ENCODE measurements at regions not wholly inside any gene's neighbourhood (a gene's known extent, or its start where the extent isn't known, plus 50 kb on each side); places are given as distances from the start of the nearest gene placed in this dataset.

- H3K4me1 ChIP-seq (ENCODE audit: control insufficient read depth in 1 of 2, insufficient read depth in 2 of 2, low read length in 2 of 2), result no peaks in the 10 kb centered on the region
- no peak overlapping the region for H3K27ac ChIP-seq (ENCODE audit: low read length)
- H3K27me3 ChIP-seq (ENCODE audit: low read depth, low read length), result no peaks in the 10 kb centered on the region
- H3K36me3 ChIP-seq (ENCODE audit: control insufficient read depth in 1 of 2, insufficient read depth in 2 of 2, low read length in 2 of 2), result no peaks in the 10 kb centered on the region
- no peaks in the 10 kb centered on the region for H3K9me3 ChIP-seq (ENCODE audit: control insufficient read depth in 1 of 2, low read length in 2 of 2)
- no peak overlapping the region for H3K4me3 ChIP-seq (ENCODE audit: low read depth in 1 of 2, low read length in 2 of 2)
Measured at GRCh38 chr2:234752966-234753365, 198.9 kb upstream of the SH3BP4 start.

DNA sequence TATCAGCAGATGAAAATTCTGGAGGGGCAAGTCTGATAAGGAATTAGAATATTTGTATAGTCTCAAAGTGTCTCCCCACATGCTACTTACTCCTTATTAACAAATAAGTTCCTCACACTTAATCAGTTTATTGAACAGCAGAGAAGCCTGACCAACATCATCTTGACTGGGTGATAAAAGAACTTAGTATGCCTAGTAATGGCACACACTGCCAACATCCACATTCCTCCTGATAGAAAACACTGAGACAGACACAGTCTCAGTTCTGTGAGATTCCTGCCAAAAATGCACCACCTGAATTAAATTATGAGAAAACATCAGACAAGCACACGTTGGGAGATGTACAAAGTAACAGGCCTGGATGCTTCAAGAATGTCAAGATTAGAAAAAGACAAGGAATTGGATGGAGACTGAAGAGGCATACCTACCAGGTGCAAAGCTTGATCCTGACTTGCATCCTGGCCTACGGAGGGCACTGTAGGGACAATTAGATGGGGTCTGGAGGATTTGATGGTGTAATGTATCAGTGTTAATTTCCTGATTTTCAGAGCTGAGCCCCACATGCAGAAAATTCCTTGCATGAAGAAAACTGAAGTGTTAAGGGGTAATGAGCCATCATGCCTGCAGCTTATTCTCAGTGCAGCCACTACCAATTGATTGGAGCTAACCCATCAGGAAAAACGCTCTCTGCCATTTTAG lies 200.4 kb upstream of the SH3BP4 start:
- Histone ChIP-seq H3K27me3 (ENCODE audit: low read depth, low read length) (no peaks in the 10 kb centered on the region), H3K27ac (ENCODE audit: low read length) (no peak overlapping the region), H3K4me3 (ENCODE audit: low read depth in 1 of 2, low read length in 2 of 2) (no peak overlapping the region), H3K36me3 (ENCODE audit: control insufficient read depth in 1 of 2, insufficient read depth in 2 of 2, low read length in 2 of 2) (no peaks in the 10 kb centered on the region), H3K4me1 (ENCODE audit: control insufficient read depth in 1 of 2, insufficient read depth in 2 of 2, low read length in 2 of 2) (no peaks in the 10 kb centered on the region), H3K9me3 (ENCODE audit: control insufficient read depth in 1 of 2, low read length in 2 of 2) (no peaks in the 10 kb centered on the region)

- no peak overlapping the region for H3K4me3 ChIP-seq (ENCODE audit: low read depth in 1 of 2, low read length in 2 of 2)
- no peak overlapping the region for H3K27ac ChIP-seq (ENCODE audit: low read length)
- no peaks in the 10 kb centered on the region for H3K27me3 ChIP-seq (ENCODE audit: low read depth, low read length)
- no peaks in the 10 kb centered on the region for H3K36me3 ChIP-seq (ENCODE audit: control insufficient read depth in 1 of 2, insufficient read depth in 2 of 2, low read length in 2 of 2)
- H3K4me1 ChIP-seq (ENCODE audit: control insufficient read depth in 1 of 2, insufficient read depth in 2 of 2, low read length in 2 of 2), result no peaks in the 10 kb centered on the region
- H3K9me3 ChIP-seq (ENCODE audit: control insufficient read depth in 1 of 2, low read length in 2 of 2), result no peaks in the 10 kb centered on the region
Measured at GRCh38 chr2:234747833-234748559, 203.8 kb upstream of the SH3BP4 start.

- no peaks in the 10 kb centered on the region for H3K27me3 ChIP-seq (ENCODE audit: low read depth, low read length)
Measured at GRCh38 chr2:234747032-234747431, 204.8 kb upstream of the SH3BP4 start.

GRCh38 chr2:234745347-234745746 lies 206.5 kb upstream of the SH3BP4 start:
- Histone ChIP-seq H3K9me3 (ENCODE audit: control insufficient read depth in 1 of 2, low read length in 2 of 2) (no peaks in the 10 kb centered on the region), H3K4me3 (ENCODE audit: low read depth in 1 of 2, low read length in 2 of 2) (no peak overlapping the region), H3K27ac (ENCODE audit: low read length) (no peak overlapping the region), H3K4me1 (ENCODE audit: control insufficient read depth in 1 of 2, insufficient read depth in 2 of 2, low read length in 2 of 2) (no peaks in the 10 kb centered on the region), H3K27me3 (ENCODE audit: low read depth, low read length) (no peaks in the 10 kb centered on the region), H3K36me3 (ENCODE audit: control insufficient read depth in 1 of 2, insufficient read depth in 2 of 2, low read length in 2 of 2) (no peaks in the 10 kb centered on the region)

More at GRCh38 chr2:234747032-234747431, 204.8 kb upstream of the SH3BP4 start:
- Histone ChIP-seq H3K4me1 (ENCODE audit: control insufficient read depth in 1 of 2, insufficient read depth in 2 of 2, low read length in 2 of 2) (no peaks in the 10 kb centered on the region), H3K27ac (ENCODE audit: low read length) (no peak overlapping the region), H3K36me3 (ENCODE audit: control insufficient read depth in 1 of 2, insufficient read depth in 2 of 2, low read length in 2 of 2) (no peaks in the 10 kb centered on the region), H3K4me3 (ENCODE audit: low read depth in 1 of 2, low read length in 2 of 2) (no peak overlapping the region), H3K9me3 (ENCODE audit: control insufficient read depth in 1 of 2, low read length in 2 of 2) (no peaks in the 10 kb centered on the region)

DNA sequence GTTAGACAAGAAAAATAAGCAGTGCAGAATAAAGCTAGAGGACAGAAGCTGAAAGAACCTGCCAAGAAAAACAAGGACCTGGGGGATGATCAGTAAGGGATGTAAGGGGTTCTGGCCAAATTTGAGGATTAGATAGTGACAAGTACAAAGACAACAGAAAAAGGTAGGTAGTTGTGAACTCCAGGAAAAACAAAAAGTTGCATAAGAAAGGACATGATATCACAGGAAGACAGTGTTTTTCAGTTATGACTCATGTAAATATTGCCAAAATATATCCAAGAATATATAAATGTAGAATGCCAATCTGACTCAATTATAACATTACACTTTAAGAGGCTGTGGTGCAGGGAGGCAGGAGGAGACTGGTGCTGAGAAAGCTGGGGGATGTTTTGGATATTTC lies 209.8 kb upstream of the SH3BP4 start:
- no peak overlapping the region for H3K4me3 ChIP-seq (ENCODE audit: low read depth in 1 of 2, low read length in 2 of 2)
- no peaks in the 10 kb centered on the region for H3K36me3 ChIP-seq (ENCODE audit: control insufficient read depth in 1 of 2, insufficient read depth in 2 of 2, low read length in 2 of 2)

DNA sequence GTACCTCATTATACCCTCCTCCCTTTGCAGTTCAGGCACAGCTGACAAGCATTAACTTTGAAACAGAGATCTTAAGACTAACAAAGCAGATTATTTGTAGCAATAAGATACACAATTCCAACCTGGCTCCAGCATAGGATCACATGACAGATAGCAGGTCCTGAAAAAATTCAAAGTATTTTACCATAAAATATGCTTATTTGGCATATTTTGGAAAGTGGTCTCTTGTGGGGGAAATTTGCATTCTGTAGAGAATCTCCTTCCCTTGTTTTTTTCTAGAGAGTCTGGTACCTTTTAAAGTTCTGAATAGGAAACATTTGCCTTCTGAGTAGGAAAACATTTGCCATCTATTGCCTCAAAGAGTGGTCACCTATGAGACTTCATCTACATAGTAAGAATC lies 212.8 kb upstream of the SH3BP4 start:
- no peak overlapping the region for H3K4me3 ChIP-seq (ENCODE audit: low read depth in 1 of 2, low read length in 2 of 2)
- no peaks in the 10 kb centered on the region for H3K4me1 ChIP-seq (ENCODE audit: control insufficient read depth in 1 of 2, insufficient read depth in 2 of 2, low read length in 2 of 2)
- no peaks in the 10 kb centered on the region for H3K36me3 ChIP-seq (ENCODE audit: control insufficient read depth in 1 of 2, insufficient read depth in 2 of 2, low read length in 2 of 2)
- peaks cover 0 to 7% of the 10 kb centered on the region in 2 donors for H3K9me3 ChIP-seq (ENCODE audit: control insufficient read depth in 1 of 2, low read length in 2 of 2)
- H3K27me3 ChIP-seq (ENCODE audit: low read depth, low read length), result no peaks in the 10 kb centered on the region
- no peak overlapping the region for H3K27ac ChIP-seq (ENCODE audit: low read length)

More for the DNA sequence above, 209.8 kb upstream of the SH3BP4 start:
- H3K27me3 ChIP-seq (ENCODE audit: low read depth, low read length), result no peaks in the 10 kb centered on the region
- no peaks in the 10 kb centered on the region for H3K9me3 ChIP-seq (ENCODE audit: control insufficient read depth in 1 of 2, low read length in 2 of 2)
- no peak overlapping the region for H3K27ac ChIP-seq (ENCODE audit: low read length)
- no peaks in the 10 kb centered on the region for H3K4me1 ChIP-seq (ENCODE audit: control insufficient read depth in 1 of 2, insufficient read depth in 2 of 2, low read length in 2 of 2)

- H3K4me1 ChIP-seq (ENCODE audit: control insufficient read depth in 1 of 2, insufficient read depth in 2 of 2, low read length in 2 of 2), result no peaks in the 10 kb centered on the region
- no peak overlapping the region for H3K27ac ChIP-seq (ENCODE audit: low read length)
- peaks cover 0 to 7% of the 10 kb centered on the region in 2 donors for H3K9me3 ChIP-seq (ENCODE audit: control insufficient read depth in 1 of 2, low read length in 2 of 2)
- no peaks in the 10 kb centered on the region for H3K27me3 ChIP-seq (ENCODE audit: low read depth, low read length)
- no peak overlapping the region for H3K4me3 ChIP-seq (ENCODE audit: low read depth in 1 of 2, low read length in 2 of 2)
- no peaks in the 10 kb centered on the region for H3K36me3 ChIP-seq (ENCODE audit: control insufficient read depth in 1 of 2, insufficient read depth in 2 of 2, low read length in 2 of 2)
Measured at GRCh38 chr2:234735829-234736228, 216.0 kb upstream of the SH3BP4 start.

- Histone ChIP-seq H3K27me3 (ENCODE audit: low read depth, low read length) (no peaks in the 10 kb centered on the region), H3K4me1 (ENCODE audit: control insufficient read depth in 1 of 2, insufficient read depth in 2 of 2, low read length in 2 of 2) (no peaks in the 10 kb centered on the region), H3K9me3 (ENCODE audit: control insufficient read depth in 1 of 2, low read length in 2 of 2) (peaks cover 0 to 7% of the 10 kb centered on the region in 2 donors), H3K27ac (ENCODE audit: low read length) (no peak overlapping the region), H3K36me3 (ENCODE audit: control insufficient read depth in 1 of 2, insufficient read depth in 2 of 2, low read length in 2 of 2) (no peaks in the 10 kb centered on the region), H3K4me3 (ENCODE audit: low read depth in 1 of 2, low read length in 2 of 2) (no peak overlapping the region)
Measured at GRCh38 chr2:234733795-234734600, 217.8 kb upstream of the SH3BP4 start.

DNA sequence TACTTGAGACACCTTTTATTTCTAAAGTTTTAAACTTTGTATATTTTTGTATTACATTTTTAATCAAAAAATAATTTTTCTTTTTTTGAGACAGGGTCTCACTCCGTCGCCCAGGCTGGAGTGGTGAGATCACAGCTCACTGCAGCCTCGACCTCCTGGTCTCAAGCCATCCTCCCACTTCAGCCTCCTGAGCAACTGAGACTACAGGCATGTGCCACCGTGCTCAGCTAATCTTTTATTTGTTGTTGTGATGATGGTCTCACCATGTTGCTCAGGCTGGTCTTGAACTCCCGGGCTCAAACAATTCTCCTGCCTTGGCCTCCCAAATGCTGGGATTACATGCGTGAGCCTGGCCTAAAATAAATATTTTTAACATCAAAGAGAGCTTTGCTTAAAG lies 218.7 kb upstream of the SH3BP4 start:
- Histone ChIP-seq H3K36me3 (ENCODE audit: control insufficient read depth in 1 of 2, insufficient read depth in 2 of 2, low read length in 2 of 2) (no peaks in the 10 kb centered on the region), H3K4me3 (ENCODE audit: low read depth in 1 of 2, low read length in 2 of 2) (no peak overlapping the region), H3K9me3 (ENCODE audit: control insufficient read depth in 1 of 2, low read length in 2 of 2) (peaks cover 0 to 7% of the 10 kb centered on the region in 2 donors), H3K27ac (ENCODE audit: low read length) (no peak overlapping the region), H3K27me3 (ENCODE audit: low read depth, low read length) (no peaks in the 10 kb centered on the region), H3K4me1 (ENCODE audit: control insufficient read depth in 1 of 2, insufficient read depth in 2 of 2, low read length in 2 of 2) (no peaks in the 10 kb centered on the region)

GRCh38 chr2:234732404-234733092 lies 219.3 kb upstream of the SH3BP4 start:
- no peak overlapping the region for H3K4me3 ChIP-seq (ENCODE audit: low read depth in 1 of 2, low read length in 2 of 2)
- H3K27ac ChIP-seq (ENCODE audit: low read length), result no peak overlapping the region
- H3K9me3 ChIP-seq (ENCODE audit: control insufficient read depth in 1 of 2, low read length in 2 of 2), result peaks cover 0 to 7% of the 10 kb centered on the region in 2 donors
- H3K27me3 ChIP-seq (ENCODE audit: low read depth, low read length), result no peaks in the 10 kb centered on the region
- H3K36me3 ChIP-seq (ENCODE audit: control insufficient read depth in 1 of 2, insufficient read depth in 2 of 2, low read length in 2 of 2), result no peaks in the 10 kb centered on the region
- no peaks in the 10 kb centered on the region for H3K4me1 ChIP-seq (ENCODE audit: control insufficient read depth in 1 of 2, insufficient read depth in 2 of 2, low read length in 2 of 2)
